Bronchial epithelial cell (primary cell): ENCODE measurements at regions not wholly inside any gene's neighbourhood (a gene's known extent, or its start where the extent isn't known, plus 50 kb on each side); places are given as distances from the start of the nearest gene placed in this dataset.

Source experiments
- DNase-seq: peaks from one replicate; pipeline ENCODE4 v3.0.0-alpha.2; 2010; ENCODE audit warnings: low read depth
- FAIRE-seq: peaks from 2 replicates; lab custom pipeline; 2011; peaks lifted over from hg19 to GRCh38; lab: Jason Lieb, UNC
- H3K27me3 ChIP-seq: 2 replicates; pipeline ENCODE4 v1.5.1; 2011; ENCODE audit warnings: low read length; ENCODE audit not compliant: control insufficient read depth, insufficient read depth
- H3K36me3 ChIP-seq: 2 replicates; pipeline ENCODE4 v1.5.1; 2011; ENCODE audit warnings: low read length; ENCODE audit not compliant: control insufficient read depth, insufficient read depth
- H3K4me3 ChIP-seq: 2 replicates; pipeline ENCODE4 v1.5.1; 2011; ENCODE audit warnings: mild to moderate bottlenecking, low read depth, low read length, control low read depth
- TF ChIP-seq, protein P1 (sequence below): IDR thresholded peaks from 2 replicates; pipeline ENCODE4 v1.5.1; 2011; ENCODE audit warnings: mild to moderate bottlenecking, moderate library complexity, low read length, control low read depth, inconsistent platforms; ENCODE audit not compliant: insufficient read depth, severe bottlenecking

DNA sequence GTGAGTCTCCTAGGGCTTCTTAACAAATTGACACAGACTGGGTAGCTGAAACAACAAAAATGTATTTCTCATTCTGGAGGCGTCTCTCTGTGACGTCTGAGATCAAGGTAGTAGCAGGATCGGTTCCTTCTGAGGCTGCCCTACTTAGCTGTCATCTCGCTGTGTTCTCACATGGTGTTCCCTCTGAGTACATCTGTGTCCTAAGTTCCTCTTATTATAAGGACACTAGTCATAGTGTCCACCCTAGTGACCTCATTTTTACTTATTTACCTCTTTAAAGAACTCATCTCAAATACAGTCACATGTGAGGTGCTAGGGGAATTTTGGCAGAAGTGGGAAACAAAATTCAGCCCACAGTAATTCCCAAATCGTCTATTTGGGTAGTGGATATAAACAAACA, 529.1 kb downstream of the NPIPA7 start:
- FAIRE-seq = no peak
- no peak overlapping the region for H3K4me3 ChIP-seq

DNA sequence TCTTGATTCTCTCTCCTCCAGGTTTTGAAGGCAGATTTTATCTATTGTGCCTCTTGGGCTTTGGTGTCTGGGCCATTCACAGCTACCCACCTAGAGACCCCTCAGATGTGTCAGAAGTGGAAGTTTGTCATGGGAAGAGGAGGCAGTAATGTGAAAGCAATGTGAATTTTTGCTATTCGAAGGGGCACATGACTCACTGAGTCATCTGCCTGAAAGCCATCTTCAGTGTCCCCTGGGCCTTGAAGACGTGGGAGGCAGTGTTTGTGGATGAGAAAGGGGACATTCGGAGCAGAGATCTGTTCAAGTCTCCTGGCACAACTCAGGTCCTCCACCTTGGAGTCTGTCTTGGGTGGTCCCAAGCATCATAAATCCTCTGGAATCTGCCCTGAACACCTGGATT, 530.2 kb downstream of the NPIPA7 start:
- Histone ChIP-seq H3K4me3 (no peak overlapping the region), H3K36me3 (no peaks in the 10 kb centered on the region), H3K27me3 (no peaks in the 10 kb centered on the region)
- FAIRE-seq (no peak), DNase-seq (no peak)
- TF ChIP-seq, protein P1, sequence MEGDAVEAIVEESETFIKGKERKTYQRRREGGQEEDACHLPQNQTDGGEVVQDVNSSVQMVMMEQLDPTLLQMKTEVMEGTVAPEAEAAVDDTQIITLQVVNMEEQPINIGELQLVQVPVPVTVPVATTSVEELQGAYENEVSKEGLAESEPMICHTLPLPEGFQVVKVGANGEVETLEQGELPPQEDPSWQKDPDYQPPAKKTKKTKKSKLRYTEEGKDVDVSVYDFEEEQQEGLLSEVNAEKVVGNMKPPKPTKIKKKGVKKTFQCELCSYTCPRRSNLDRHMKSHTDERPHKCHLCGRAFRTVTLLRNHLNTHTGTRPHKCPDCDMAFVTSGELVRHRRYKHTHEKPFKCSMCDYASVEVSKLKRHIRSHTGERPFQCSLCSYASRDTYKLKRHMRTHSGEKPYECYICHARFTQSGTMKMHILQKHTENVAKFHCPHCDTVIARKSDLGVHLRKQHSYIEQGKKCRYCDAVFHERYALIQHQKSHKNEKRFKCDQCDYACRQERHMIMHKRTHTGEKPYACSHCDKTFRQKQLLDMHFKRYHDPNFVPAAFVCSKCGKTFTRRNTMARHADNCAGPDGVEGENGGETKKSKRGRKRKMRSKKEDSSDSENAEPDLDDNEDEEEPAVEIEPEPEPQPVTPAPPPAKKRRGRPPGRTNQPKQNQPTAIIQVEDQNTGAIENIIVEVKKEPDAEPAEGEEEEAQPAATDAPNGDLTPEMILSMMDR = no peak

More for the DNA sequence above, 529.1 kb downstream of the NPIPA7 start:
- no peak for DNase-seq
- no peaks in the 10 kb centered on the region for H3K36me3 ChIP-seq
- TF ChIP-seq, protein P1 = no peak
- H3K27me3 ChIP-seq = no peaks in the 10 kb centered on the region

DNA sequence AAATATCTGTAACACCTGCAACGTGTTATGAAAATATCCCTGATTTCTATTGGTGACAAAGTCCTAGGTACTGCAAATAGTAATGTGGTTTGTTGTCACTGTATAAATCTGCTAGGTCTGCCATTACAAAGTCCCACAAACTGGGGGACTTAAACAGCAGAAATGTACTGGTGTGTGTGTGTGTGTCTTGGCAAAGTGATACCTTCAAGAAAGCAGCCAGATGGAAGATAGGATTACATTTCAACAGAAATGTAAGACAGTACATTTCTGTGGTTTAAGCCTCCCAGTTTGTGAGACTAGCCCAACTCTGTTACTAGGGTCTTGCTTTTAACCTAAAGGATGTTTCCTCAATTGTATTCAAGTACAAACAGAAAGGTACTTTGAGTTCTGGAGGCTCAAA, 531.7 kb downstream of the NPIPA7 start:
- Histone ChIP-seq H3K27me3 (no peaks in the 10 kb centered on the region), H3K4me3 (no peak overlapping the region), H3K36me3 (no peaks in the 10 kb centered on the region)
- FAIRE-seq (no peak), DNase-seq (no peak)
- TF ChIP-seq, protein P1 = no peak

DNA sequence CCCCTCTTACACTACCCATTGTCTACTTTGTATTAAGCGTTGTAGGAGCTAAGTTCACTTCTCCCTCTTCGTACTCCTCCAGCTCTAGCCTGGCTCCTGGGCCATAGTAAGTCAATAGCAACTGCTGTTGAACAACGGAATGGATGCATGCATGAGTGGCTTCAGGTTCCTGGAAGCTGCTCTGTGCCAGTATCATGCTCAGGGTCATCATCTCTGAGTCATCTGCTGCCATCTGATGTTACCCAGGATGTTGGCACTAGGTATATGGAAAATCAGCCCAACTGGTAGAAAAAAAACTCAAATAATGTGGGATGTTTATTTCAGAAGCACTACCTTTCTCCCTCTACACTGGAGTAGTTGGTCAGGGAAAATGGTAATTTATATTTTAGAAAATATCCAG, 536.8 kb downstream of the NPIPA7 start:
- TF ChIP-seq, protein P1 = no peak
- no peak for FAIRE-seq
- Histone ChIP-seq H3K4me3 (no peak overlapping the region), H3K36me3 (no peaks in the 10 kb centered on the region), H3K27me3 (no peaks in the 10 kb centered on the region)
- no peak for DNase-seq

DNA sequence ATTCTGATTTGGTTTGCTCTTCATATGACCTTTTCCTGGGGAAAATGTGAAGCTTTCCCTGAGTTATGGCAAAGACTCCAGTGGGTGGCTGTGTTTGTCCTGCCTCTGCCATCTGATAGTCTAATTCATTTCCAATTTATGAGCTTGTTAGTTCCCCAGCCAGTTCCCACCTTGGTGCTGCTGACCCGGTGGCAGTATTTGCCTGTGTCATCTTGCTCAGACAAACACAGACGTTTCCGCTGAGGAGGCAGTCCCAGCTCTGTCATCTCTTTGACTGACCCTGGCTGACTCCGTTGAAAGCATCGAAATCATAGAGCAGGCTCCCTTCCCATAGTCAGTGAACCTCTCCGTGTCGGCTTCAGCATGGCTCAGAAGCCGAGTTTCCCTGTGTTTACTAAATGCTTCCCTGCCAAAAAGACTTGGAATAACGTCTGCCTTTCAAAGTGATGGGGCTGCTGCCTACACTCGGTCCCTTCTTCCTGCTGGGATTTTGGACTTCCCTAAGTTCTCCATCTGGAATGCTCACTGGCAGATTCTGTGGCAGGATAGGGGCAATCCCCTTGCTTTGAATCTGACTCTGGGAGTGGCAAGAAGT, 538.3 kb downstream of the NPIPA7 start:
- TF ChIP-seq, protein P1 = no peak
- FAIRE-seq (no peak), DNase-seq (no peak)
- Histone ChIP-seq H3K27me3 (no peaks in the 10 kb centered on the region), H3K36me3 (no peaks in the 10 kb centered on the region), H3K4me3 (no peak overlapping the region)

DNA sequence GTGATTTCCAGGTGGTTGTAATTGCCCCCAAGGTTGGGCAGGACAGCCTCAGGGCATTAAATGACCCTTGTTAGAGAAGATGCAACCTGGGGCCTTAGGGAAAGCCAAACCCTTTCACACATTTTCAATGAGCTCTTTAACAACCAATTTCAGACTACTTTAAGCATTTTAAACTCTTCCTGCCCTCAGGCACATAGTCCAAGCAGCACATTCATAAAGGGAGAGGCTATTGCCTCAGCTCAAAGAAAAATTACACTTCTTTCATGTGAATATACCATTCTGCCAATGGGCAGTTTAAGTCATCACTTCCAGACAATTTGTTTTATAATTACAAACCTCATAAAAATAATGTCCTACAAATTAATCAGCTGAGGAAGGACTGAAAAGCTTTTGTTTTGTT, 544.5 kb downstream of the NPIPA7 start:
- Histone ChIP-seq H3K27me3 (no peaks in the 10 kb centered on the region), H3K4me3 (no peak overlapping the region), H3K36me3 (no peaks in the 10 kb centered on the region)
- DNase-seq (no peak), FAIRE-seq (no peak)
- TF ChIP-seq, protein P1 = no peak
